Left ventricle myocardium inferior (tissue), 1 donor: ENCODE measurements at regions not wholly inside any gene's neighbourhood (a gene's known extent, or its start where the extent isn't known, plus 50 kb on each side); places are given as distances from the start of the nearest gene placed in this dataset.

Source experiments
- DNase-seq: peaks from one replicate; pipeline ENCODE4 v3.0.0-alpha.2; 2020
- H3K27ac ChIP-seq: fragments of 200-600 bp; replicated peaks from 2 replicates; pipeline ENCODE4 v1.8.0; 2021
- H3K27me3 ChIP-seq: fragments of 200-600 bp; 2 replicates; pipeline ENCODE4 v1.8.0; 2021; ENCODE audit warnings: low read depth
- H3K36me3 ChIP-seq: fragments of 200-600 bp; 2 replicates; pipeline ENCODE4 v1.8.0; 2021
- H3K4me1 ChIP-seq: fragments of 200-600 bp; 2 replicates; pipeline ENCODE4 v1.8.0; 2021
- H3K4me3 ChIP-seq: fragments of 200-600 bp; 2 replicates; pipeline ENCODE4 v1.8.0; 2021; ENCODE audit warnings: mild to moderate bottlenecking, moderate library complexity
- H3K9me3 ChIP-seq: fragments of 200-600 bp; replicated peaks from 2 replicates; pipeline ENCODE4 v1.8.0; 2021
- intact Hi-C: fragments of 100-400 bp; cut with micrococcal nuclease; formaldehyde crosslinking; loops from one replicate; pipeline ENCODE4 v1.11.0; 2022
- TF ChIP-seq, protein P1 (sequence below): fragments of 200-600 bp; IDR thresholded peaks from 2 replicates; pipeline ENCODE4 v1.8.0; 2021; ENCODE audit warnings: antibody characterized with exemption, mild to moderate bottlenecking, borderline replicate concordance
- donor health status: DM: no; HTN: yes; CAD: no; lungs with severe emphysema.

GRCh38 chr4:62130637-62131036, 930.5 kb downstream of the ADGRL3 start:
- Histone ChIP-seq H3K27ac (peak overlapping the region; percentile 24), H3K27me3 (no peaks in the 10 kb centered on the region), H3K4me3 (no peak overlapping the region), H3K36me3 (no peaks in the 10 kb centered on the region), H3K4me1 (peaks cover 9% of the 10 kb centered on the region), H3K9me3 (peaks cover 18% of the 10 kb centered on the region)
- intact Hi-C loops, result no loop called here
- DNase-seq, result no peak
- TF ChIP-seq, protein P1, sequence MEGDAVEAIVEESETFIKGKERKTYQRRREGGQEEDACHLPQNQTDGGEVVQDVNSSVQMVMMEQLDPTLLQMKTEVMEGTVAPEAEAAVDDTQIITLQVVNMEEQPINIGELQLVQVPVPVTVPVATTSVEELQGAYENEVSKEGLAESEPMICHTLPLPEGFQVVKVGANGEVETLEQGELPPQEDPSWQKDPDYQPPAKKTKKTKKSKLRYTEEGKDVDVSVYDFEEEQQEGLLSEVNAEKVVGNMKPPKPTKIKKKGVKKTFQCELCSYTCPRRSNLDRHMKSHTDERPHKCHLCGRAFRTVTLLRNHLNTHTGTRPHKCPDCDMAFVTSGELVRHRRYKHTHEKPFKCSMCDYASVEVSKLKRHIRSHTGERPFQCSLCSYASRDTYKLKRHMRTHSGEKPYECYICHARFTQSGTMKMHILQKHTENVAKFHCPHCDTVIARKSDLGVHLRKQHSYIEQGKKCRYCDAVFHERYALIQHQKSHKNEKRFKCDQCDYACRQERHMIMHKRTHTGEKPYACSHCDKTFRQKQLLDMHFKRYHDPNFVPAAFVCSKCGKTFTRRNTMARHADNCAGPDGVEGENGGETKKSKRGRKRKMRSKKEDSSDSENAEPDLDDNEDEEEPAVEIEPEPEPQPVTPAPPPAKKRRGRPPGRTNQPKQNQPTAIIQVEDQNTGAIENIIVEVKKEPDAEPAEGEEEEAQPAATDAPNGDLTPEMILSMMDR, result no peak

GRCh38 chr4:62130230-62130629, 930.1 kb downstream of the ADGRL3 start:
- H3K27ac ChIP-seq, result no peak overlapping the region
- TF ChIP-seq, protein P1, result no peak
- no peaks in the 10 kb centered on the region for H3K36me3 ChIP-seq
- intact Hi-C loops, result no loop called here
- peaks cover 18% of the 10 kb centered on the region for H3K9me3 ChIP-seq
- DNase-seq, result no peak
- peaks cover 9% of the 10 kb centered on the region for H3K4me1 ChIP-seq
- no peaks in the 10 kb centered on the region for H3K27me3 ChIP-seq
- no peak overlapping the region for H3K4me3 ChIP-seq
